Mucosa of rectum (tissue), 2 donors: ENCODE measurements at regions not wholly inside any gene's neighbourhood (a gene's known extent, or its start where the extent isn't known, plus 50 kb on each side); places are given as distances from the start of the nearest gene placed in this dataset.
A peak's percentile ranks its signal among the peaks of the same experiment; 100 is the strongest.

Source experiments
- H3K27ac ChIP-seq, 2 donors: one replicate each; pipeline ENCODE4 v1.7.0; 2013; ENCODE audit warnings: inconsistent platforms in 2 of 2, low read depth in 2 of 2, low read length in 2 of 2
- H3K27me3 ChIP-seq, 2 donors: one replicate each; pipeline ENCODE4 v1.7.0; 2013; ENCODE audit warnings: low read length in 2 of 2; ENCODE audit not compliant: control insufficient read depth in 2 of 2, insufficient read depth in 2 of 2
- H3K36me3 ChIP-seq, 2 donors: one replicate each; pipeline ENCODE4 v1.7.0; 2013; ENCODE audit warnings: low read length in 2 of 2; ENCODE audit not compliant: control insufficient read depth in 2 of 2, insufficient read depth in 2 of 2
- H3K4me1 ChIP-seq, 2 donors: one replicate each; pipeline ENCODE4 v1.7.0; 2013; ENCODE audit warnings: low read length in 2 of 2, mild to moderate bottlenecking in 1 of 2; ENCODE audit not compliant: control insufficient read depth in 2 of 2, insufficient read depth in 2 of 2
- H3K4me3 ChIP-seq, 2 donors: one replicate each; pipeline ENCODE4 v1.7.0; 2013; ENCODE audit warnings: low read length in 2 of 2
- H3K9ac ChIP-seq, 2 donors: one replicate each; pipeline ENCODE4 v1.7.0; 2013; ENCODE audit warnings: low read length in 2 of 2, low read depth in 1 of 2, mild to moderate bottlenecking in 1 of 2
- H3K9me3 ChIP-seq, 2 donors: one replicate each; pipeline ENCODE4 v1.7.0; 2013; ENCODE audit warnings: low read length in 2 of 2; ENCODE audit not compliant: control insufficient read depth in 2 of 2
- donor health status: healthy.
- donor health status: Normal muscosa, but diverticular disease.

- Histone ChIP-seq H3K27ac (no peak overlapping the region), H3K4me1 (no peaks in the 10 kb centered on the region), H3K36me3 (no peaks in the 10 kb centered on the region), H3K27me3 (no peaks in the 10 kb centered on the region), H3K9me3 (no peaks in the 10 kb centered on the region), H3K9ac (no peak overlapping the region), H3K4me3 (no peak overlapping the region)
Observed at GRCh38 chr7:46576950-46577349, 655.9 kb upstream of the IGFBP3 start.

- Histone ChIP-seq H3K4me1 (peaks cover 3 to 16% of the 10 kb centered on the region in 2 donors), H3K9me3 (no peaks in the 10 kb centered on the region), H3K4me3 (no peak overlapping the region), H3K27ac (no peak overlapping the region), H3K9ac (no peak overlapping the region), H3K27me3 (no peaks in the 10 kb centered on the region), H3K36me3 (no peaks in the 10 kb centered on the region)
Observed at GRCh38 chr7:46572691-46573090, 651.6 kb upstream of the IGFBP3 start.

- Histone ChIP-seq H3K4me3 (no peak overlapping the region), H3K4me1 (peaks cover 3 to 21% of the 10 kb centered on the region in 2 donors), H3K27ac (no peak overlapping the region), H3K9me3 (no peaks in the 10 kb centered on the region), H3K9ac (no peak overlapping the region), H3K27me3 (no peaks in the 10 kb centered on the region), H3K36me3 (no peaks in the 10 kb centered on the region)
Observed at GRCh38 chr7:46571996-46572395, 650.9 kb upstream of the IGFBP3 start.

GRCh38 chr7:46569133-46569465, 648.0 kb upstream of the IGFBP3 start:
- H3K27me3 ChIP-seq = no peaks in the 10 kb centered on the region
- peak overlapping the region in 1 of 2 donors; percentile 47 for H3K27ac ChIP-seq
- H3K4me1 ChIP-seq = peaks cover 3 to 34% of the 10 kb centered on the region in 2 donors
- no peaks in the 10 kb centered on the region for H3K9me3 ChIP-seq
- H3K36me3 ChIP-seq = no peaks in the 10 kb centered on the region
- H3K4me3 ChIP-seq = no peak overlapping the region
- H3K9ac ChIP-seq = no peak overlapping the region

- Histone ChIP-seq H3K4me3 (no peak overlapping the region), H3K27ac (peak overlapping the region in 1 of 2 donors; percentile 52)
Observed at GRCh38 chr7:46568420-46569132, 647.5 kb upstream of the IGFBP3 start.

GRCh38 chr7:46567858-46568257, 646.8 kb upstream of the IGFBP3 start:
- H3K9ac ChIP-seq = no peak overlapping the region
- no peaks in the 10 kb centered on the region for H3K36me3 ChIP-seq
- peaks cover 3 to 34% of the 10 kb centered on the region in 2 donors for H3K4me1 ChIP-seq
- H3K27me3 ChIP-seq = no peaks in the 10 kb centered on the region
- H3K9me3 ChIP-seq = no peaks in the 10 kb centered on the region
- peak overlapping the region in 1 of 2 donors; percentile 52 for H3K27ac ChIP-seq
- H3K4me3 ChIP-seq = no peak overlapping the region

More at GRCh38 chr7:46568420-46569132, 647.5 kb upstream of the IGFBP3 start:
- Histone ChIP-seq H3K9ac (no peak overlapping the region), H3K36me3 (no peaks in the 10 kb centered on the region), H3K9me3 (no peaks in the 10 kb centered on the region), H3K4me1 (peaks cover 3 to 34% of the 10 kb centered on the region in 2 donors), H3K27me3 (no peaks in the 10 kb centered on the region)

- peak overlapping the region in 1 of 2 donors; percentile 55 for H3K27ac ChIP-seq
- H3K36me3 ChIP-seq = no peaks in the 10 kb centered on the region
- no peaks in the 10 kb centered on the region for H3K9me3 ChIP-seq
- no peak overlapping the region for H3K4me3 ChIP-seq
- H3K27me3 ChIP-seq = no peaks in the 10 kb centered on the region
- H3K4me1 ChIP-seq = peaks cover 3 to 34% of the 10 kb centered on the region in 2 donors
- no peak overlapping the region for H3K9ac ChIP-seq
Observed at GRCh38 chr7:46566097-46566774, 645.2 kb upstream of the IGFBP3 start.

- Histone ChIP-seq H3K27me3 (no peaks in the 10 kb centered on the region), H3K4me1 (peaks cover 3 to 34% of the 10 kb centered on the region in 2 donors), H3K36me3 (no peaks in the 10 kb centered on the region), H3K9me3 (no peaks in the 10 kb centered on the region), H3K27ac (peak overlapping the region in 1 of 2 donors; percentile 55), H3K9ac (no peak overlapping the region), H3K4me3 (no peak overlapping the region)
Observed at GRCh38 chr7:46565253-46566096, 644.4 kb upstream of the IGFBP3 start.

- Histone ChIP-seq H3K27ac (no peak overlapping the region), H3K4me3 (no peak overlapping the region), H3K9me3 (no peaks in the 10 kb centered on the region), H3K9ac (no peak overlapping the region), H3K36me3 (no peaks in the 10 kb centered on the region), H3K27me3 (no peaks in the 10 kb centered on the region), H3K4me1 (peaks cover 6 to 12% of the 10 kb centered on the region in 2 donors)
Observed at GRCh38 chr7:46559194-46559832, 638.2 kb upstream of the IGFBP3 start.
